ENCODE measurements at regions not wholly inside any gene's neighbourhood (a gene's known extent, or its start where the extent isn't known, plus 50 kb on each side); places are given as distances from the start of the nearest gene placed in this dataset.

DNA sequence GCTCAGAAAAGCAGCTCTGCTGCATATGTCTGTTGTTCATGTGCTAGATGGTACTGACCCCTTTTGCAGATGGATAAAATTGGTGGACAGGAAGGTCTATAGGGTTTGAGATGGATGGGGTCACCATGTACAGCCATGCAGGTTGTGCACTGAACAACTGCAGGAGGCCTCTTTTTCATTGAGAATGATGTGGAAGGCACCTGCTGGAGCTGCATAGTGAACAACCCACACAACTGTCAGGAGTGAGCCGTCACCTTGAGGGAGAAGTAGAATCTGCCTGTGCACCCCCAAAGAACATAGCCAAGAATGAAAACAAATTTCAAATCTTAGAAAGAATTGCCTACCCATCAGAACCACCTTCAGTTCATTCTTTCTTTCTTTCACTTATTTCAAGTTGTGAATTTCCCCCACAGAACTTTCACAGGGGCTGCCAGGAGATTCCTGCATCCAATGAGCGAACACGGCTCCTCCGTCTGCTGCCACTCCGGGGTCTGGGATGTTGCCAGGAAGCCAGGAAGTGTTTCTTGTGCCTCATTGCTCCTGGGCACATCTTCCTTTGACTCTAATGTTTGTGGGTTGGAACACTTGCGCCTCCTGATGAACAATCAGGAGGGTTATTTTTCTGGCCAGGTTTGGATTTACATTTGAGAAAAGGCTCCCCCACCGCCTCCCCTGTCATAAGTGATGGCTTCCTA, 53.7 kb upstream of the DOCK1 start:
- DNase-seq (ENCODE audit: low spot score in 2 of 2) = no peak
- Histone ChIP-seq H3K9me3 (no peaks in the 10 kb centered on the region), H3K4me1 (no peaks in the 10 kb centered on the region), H3K27ac (no peak overlapping the region), H3K36me3 (no peaks in the 10 kb centered on the region), H3K4me3 (no peak overlapping the region), H3K27me3 (no peaks in the 10 kb centered on the region)
- TF ChIP-seq POLR2A (IDR thresholded peaks at IDR 0.05) (no peak), POLR2AphosphoS5 (IDR thresholded peaks at IDR 0.05) (no peak)
- TF ChIP-seq, protein P1, sequence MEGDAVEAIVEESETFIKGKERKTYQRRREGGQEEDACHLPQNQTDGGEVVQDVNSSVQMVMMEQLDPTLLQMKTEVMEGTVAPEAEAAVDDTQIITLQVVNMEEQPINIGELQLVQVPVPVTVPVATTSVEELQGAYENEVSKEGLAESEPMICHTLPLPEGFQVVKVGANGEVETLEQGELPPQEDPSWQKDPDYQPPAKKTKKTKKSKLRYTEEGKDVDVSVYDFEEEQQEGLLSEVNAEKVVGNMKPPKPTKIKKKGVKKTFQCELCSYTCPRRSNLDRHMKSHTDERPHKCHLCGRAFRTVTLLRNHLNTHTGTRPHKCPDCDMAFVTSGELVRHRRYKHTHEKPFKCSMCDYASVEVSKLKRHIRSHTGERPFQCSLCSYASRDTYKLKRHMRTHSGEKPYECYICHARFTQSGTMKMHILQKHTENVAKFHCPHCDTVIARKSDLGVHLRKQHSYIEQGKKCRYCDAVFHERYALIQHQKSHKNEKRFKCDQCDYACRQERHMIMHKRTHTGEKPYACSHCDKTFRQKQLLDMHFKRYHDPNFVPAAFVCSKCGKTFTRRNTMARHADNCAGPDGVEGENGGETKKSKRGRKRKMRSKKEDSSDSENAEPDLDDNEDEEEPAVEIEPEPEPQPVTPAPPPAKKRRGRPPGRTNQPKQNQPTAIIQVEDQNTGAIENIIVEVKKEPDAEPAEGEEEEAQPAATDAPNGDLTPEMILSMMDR (IDR thresholded peaks at IDR 0.05) = no peak
- intact Hi-C loops (cut with DNase I; ENCODE audit: low total_unique reads) = no loop called here

DNA sequence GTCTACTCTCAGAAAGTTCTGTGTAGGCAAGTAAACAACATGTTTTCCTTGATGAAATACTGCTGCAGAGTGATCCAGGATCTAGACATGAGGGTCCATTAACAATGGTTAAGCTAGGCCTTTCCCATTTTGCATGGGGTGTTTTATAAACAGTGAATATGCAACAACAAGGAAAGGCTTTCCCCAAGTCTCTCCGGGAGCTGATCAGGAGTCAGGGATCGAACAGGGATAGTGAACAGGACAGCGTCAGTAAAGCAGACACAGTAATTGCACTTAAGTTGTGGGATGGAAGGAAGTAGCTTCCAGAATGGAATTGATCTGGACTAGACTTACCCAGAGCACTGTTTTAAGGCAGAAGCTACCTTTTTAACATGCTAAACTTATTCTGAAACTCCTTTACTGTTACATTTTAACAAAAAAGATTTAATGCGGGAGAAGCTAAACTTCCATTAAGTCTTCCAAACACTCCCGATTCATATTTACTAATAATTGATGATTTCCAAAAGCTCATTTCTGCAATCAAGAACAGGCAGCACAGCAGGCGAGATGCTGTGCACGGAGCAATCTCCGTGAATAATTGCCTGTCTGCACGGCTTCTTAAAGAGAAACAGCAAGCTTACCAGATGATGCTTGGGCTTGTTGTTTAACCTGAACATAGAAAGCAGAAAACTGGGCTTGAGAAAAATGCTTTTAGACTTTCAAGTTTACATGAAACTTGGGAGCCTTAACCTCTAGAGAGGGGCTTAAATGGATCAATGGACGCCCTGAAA, 50.3 kb upstream of the DOCK1 start:
- DNase-seq (ENCODE audit: low spot score in 2 of 2) = no peak
- no peaks in the 10 kb centered on the region for H3K4me1 ChIP-seq
- intact Hi-C loops (cut with DNase I; ENCODE audit: low total_unique reads) = no loop called here

More for the DNA sequence above, 50.3 kb upstream of the DOCK1 start:
- Histone ChIP-seq H3K27ac (no peak overlapping the region), H3K9me3 (no peaks in the 10 kb centered on the region), H3K36me3 (no peaks in the 10 kb centered on the region), H3K4me3 (no peak overlapping the region), H3K27me3 (no peaks in the 10 kb centered on the region)
- TF ChIP-seq POLR2A (IDR thresholded peaks at IDR 0.05) (no peak), POLR2AphosphoS5 (IDR thresholded peaks at IDR 0.05) (no peak)
- TF ChIP-seq, protein P1 (IDR thresholded peaks at IDR 0.05) = no peak
